DOHH2 (cell line): ENCODE measurements at regions not wholly inside any gene's neighbourhood (a gene's known extent, or its start where the extent isn't known, plus 50 kb on each side); places are given as distances from the start of the nearest gene placed in this dataset.

ENCODE experiments used
- CTCF ChIP-seq: fragments of 200-600 bp; sonication (generic); IDR thresholded peaks from one replicate; pipeline ENCODE4 v1.5.1; 2014; ENCODE audit warnings: antibody characterized with exemption, mild to moderate bottlenecking, low read depth, low read length; ENCODE audit not compliant: poor library complexity, severe bottlenecking
- EZH2phosphoT487 ChIP-seq: fragments of 200-600 bp; sonication (generic); IDR thresholded peaks from 2 replicates; pipeline ENCODE4 v1.6.1; 2017; ENCODE audit warnings: borderline replicate concordance, mild to moderate bottlenecking, antibody characterized with exemption, low read length, moderate library complexity, mixed read lengths

GRCh38 chr9:85268131-85268530, 473.6 kb downstream of the AGTPBP1 start:
- TF ChIP-seq CTCF (no peak), EZH2phosphoT487 (no peak)
